ENCODE measurements at regions not wholly inside any gene's neighbourhood (a gene's known extent, or its start where the extent isn't known, plus 50 kb on each side); places are given as distances from the start of the nearest gene placed in this dataset.

DNA sequence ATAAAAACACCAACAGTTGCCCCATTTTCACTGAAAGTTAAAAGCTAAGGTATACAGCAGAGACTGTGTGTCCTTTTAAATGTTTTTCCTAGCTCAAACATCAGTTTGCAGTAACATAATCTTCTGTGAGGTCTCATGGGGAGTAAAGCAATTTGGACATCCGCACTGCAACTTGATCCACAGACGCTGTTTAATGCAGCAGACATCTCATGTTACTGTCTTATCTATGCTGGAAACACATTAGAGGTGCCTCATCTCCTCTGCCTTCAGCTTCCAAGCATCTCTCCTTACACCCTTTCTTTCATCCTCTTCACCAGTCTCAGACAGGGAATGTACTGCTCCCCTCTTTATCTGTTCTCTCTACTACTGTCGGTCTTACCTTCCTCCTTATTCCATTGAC, 53.7 kb upstream of the ATP11B start:
- H3K4me1 Mint-ChIP-seq, result no peaks in the 10 kb centered on the region
- ATAC-seq, result no peak
- CTCF ChIA-PET, result no interaction called here
- H3K27ac Mint-ChIP-seq, result no peak overlapping the region
- no peaks in the 10 kb centered on the region for H3K9me3 Mint-ChIP-seq (ENCODE audit: low read depth)
- H3K36me3 Mint-ChIP-seq, result no peaks in the 10 kb centered on the region
- peaks cover 24% of the 10 kb centered on the region for H3K27me3 Mint-ChIP-seq
- H3K4me3 Mint-ChIP-seq, result no peak overlapping the region
- no peak for DNase-seq

DNA sequence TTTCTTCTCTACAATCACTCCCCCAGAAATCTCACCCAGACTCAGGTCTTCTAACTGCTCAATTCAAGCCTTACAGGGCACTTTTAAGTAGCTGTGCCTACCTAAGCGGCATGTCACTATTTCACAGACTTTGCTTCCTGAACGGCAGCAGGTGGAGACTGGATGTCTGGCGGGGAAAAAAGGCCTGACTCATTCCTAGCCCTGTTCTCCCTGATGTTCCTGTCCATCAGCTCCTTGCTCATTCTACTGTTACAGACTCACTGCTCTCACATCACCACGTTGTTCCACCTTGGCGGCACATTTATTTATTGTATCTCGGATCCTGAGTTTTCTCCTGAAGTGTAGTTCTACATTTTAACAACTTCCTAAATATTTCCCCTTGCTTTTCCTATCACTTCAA, 52.6 kb upstream of the ATP11B start:
- DNase-seq (no peak), ATAC-seq (no peak)
- no peak overlapping the region for H3K4me3 Mint-ChIP-seq
- no peaks in the 10 kb centered on the region for H3K36me3 Mint-ChIP-seq
- H3K27ac Mint-ChIP-seq, result no peak overlapping the region
- CTCF ChIA-PET, result no interaction called here
- H3K27me3 Mint-ChIP-seq, result peaks cover 20% of the 10 kb centered on the region
- H3K9me3 Mint-ChIP-seq (ENCODE audit: low read depth), result no peaks in the 10 kb centered on the region
- no peaks in the 10 kb centered on the region for H3K4me1 Mint-ChIP-seq

DNA sequence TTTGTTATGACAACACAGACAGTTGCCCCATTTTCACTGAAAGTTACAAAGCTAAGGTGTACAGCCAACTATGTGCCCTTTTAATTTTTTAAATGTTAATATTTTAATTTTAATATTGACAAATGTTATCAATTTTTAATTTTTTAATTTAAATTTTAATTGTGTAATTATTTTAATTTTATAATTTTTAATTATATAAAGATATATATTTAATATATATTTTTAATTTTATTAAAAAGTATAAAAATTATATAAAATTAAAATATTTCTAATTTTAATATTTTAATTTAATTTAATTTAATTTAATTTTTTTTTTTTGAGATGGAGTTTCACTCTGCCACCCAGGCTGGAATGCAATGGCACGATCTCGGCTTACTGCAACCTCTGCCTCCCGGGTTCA, 52.1 kb upstream of the ATP11B start:
- CTCF ChIA-PET, result no interaction called here
- H3K27me3 Mint-ChIP-seq, result peaks cover 20% of the 10 kb centered on the region
- H3K36me3 Mint-ChIP-seq, result no peaks in the 10 kb centered on the region
- DNase-seq (no peak), ATAC-seq (no peak)
- H3K27ac Mint-ChIP-seq, result no peak overlapping the region
- no peak overlapping the region for H3K4me3 Mint-ChIP-seq
- H3K4me1 Mint-ChIP-seq, result no peaks in the 10 kb centered on the region
- no peaks in the 10 kb centered on the region for H3K9me3 Mint-ChIP-seq (ENCODE audit: low read depth)
